ENCODE measurements at regions not wholly inside any gene's neighbourhood (a gene's known extent, or its start where the extent isn't known, plus 50 kb on each side); places are given as distances from the start of the nearest gene placed in this dataset.

DNA sequence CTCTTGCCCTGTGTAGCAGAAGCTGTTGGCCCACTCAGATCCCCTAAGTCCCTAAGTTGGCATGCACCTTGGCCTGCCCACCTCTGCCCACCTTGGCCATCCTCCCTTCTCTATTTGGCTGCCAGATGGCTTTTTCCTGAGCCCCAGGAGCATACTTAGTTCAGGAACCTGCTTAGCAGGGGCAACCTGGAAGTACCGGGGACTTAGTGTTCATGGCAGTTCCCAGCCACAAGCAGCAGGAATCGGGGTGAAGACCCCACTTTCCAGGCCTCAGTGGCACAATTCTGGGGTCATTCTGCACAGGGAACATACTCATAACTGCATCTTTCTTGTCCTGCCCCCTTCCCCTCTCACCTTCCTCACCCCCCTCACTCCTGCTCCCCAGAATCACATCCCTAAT lies 158.0 kb upstream of the PMEPA1 start:
- DNase-seq = no peak

DNA sequence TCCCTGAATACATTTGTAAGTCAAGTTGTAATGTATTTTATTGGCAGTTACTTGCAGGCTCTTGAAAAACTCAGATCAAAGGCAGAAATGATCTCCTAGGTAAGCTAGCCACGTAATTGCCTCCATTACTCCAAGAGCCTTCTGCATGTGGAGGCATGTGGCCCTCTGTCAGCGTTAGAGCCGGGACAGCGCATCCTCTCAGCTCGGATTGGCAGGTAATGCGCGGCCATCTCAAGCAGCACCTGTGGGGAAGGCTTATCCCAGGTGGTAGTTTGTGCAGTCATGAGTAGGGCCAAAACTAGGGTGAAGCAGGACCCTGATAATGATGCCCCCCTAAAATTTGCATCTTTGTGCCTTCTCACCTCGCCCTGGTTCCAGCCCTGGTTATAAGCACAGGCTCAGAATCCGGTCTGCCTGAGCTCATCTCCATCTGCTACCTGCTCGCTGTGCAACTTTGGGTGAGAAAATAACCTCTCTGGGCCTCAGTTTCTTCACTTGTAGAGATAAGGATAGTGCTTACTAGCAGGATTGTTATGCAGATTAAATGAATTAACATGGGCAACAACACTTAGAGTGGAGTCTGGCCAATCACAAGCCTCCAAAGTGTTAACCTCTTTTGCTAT lies 157.5 kb upstream of the PMEPA1 start:
- no peak for DNase-seq

DNA sequence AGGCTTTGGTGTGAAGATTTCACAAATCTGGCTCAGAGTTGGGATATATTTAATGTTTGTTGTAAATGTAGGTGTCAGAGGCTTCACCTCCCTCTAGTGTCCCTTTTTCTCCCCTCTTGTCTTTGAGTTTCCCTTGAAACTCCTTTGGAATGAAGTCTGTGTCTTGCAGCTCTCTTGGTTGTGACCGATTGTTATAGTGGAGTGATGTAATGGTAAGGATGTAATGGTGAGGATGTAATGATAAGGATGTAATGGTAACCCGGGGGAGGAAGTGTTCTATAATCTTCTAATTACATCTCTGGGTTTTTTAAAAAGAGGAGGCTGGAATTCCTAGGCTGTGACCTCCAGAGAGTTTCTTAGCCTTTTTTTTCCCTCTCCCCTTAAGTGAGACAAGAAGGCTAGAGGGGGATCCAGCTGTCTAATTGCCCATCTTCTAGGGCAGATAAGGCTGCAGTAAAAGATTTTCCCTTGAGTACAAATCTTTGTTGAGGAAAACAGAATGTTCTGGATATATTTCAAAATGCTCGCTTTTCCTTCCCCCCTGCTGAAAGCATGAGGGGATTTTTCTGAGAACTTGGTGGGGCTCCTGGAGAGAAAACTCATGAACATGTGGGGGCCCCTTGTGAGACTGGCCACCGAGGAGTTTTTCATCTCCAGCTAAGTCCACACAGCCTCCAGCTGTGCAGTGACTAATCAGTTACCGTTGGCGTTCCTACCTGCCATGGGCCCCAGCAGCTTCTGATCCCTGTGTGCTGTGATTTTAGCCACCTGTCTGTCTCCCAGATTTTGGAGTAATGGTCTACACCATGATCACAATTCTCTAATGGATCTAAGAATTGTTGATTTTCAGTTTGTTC lies 156.7 kb upstream of the PMEPA1 start:
- no peak for DNase-seq

DNA sequence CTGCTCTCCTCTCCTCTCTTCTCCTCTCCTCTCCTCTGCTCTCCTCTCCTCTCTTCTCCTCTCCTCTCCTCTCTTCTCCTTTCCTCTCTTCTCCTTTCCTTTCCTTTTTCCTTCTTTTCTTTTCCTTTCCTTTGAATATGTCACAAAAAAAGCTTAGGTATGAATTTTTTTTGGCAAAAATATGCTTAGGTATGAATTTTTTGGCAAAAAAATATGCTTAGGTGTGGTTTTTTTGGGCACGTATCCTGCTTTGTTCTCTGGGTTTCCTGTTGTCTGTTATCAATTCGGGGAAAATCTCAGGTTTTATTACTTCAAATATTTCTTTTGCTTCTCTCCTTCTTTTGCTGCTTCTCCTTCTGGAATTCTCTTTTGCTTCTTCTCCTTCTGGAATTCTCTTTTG lies 155.5 kb upstream of the PMEPA1 start:
- DNase-seq = no peak

DNA sequence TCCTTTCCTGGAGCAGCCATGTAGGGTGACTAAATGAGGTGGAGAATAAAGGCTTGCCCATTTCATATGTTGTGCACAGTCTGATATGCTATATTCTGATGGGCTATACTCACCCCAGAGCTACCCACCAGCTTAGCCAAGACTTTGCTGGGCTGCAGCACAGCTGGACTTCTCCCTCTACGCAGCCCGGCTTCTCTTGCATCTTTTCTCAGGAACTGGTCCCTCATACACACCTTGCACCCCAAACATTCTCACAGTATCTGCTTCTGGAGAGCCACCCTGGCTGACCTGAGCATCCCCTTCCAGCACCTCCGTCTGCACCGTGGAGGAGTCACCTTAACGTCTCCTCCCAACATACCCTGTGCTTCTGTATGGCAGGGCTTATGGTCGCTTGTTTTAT lies 150.8 kb upstream of the PMEPA1 start:
- no peak for DNase-seq

DNA sequence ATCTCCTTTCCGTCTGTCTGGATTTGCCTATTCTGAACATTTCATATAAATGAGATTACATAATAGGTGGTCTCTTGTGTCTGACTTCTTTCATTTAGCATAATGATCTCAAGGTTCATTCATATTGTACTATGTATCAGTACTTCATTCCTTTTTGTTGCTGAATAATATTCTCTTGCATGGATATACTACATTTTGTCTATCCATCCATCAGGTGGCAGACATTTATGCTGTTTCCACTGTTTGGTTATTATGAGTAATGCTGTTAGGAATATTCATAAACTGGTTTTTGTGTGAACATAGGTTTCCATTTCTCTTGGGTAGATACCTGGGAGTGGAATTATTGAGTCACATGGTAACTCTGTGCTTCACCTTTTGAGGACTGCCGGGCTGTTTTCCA lies 148.2 kb upstream of the PMEPA1 start:
- DNase-seq = no peak

DNA sequence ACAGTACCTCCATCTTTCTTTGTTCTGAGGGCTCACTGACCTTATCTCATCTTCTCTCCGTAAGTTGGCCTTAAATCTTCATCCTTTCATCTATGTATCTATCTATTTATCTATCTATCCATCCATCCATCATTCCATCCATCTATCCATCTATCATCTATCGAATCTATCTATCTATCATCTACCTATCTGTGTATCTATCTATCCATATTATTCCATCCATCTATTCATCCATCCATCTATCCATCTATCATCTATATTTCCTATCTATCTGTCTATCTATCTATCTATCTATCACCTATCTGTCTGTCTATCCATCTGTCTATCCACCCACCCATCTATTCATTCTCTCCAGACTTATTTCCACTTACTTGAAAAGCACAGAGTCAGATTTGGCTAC lies 147.3 kb upstream of the PMEPA1 start:
- DNase-seq = no peak

DNA sequence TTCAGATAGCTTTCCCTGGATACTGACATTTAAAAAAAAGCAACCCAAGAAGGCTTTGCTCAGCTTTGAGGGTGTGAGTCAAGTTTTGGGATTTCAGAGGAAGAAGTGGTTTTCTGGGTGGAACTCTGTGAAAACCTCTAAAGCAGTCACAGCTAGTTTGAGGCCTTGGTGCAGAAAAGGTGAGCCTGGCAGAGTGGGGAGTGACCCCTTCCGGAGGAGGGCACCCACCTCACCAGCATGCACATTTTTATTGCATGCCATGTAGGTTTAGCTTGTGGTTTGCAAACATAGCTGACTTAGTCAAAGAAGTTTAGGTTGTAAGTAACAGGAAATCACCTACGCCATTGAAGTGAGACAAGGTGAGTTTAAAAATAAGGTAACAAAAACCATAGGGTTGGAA lies 146.8 kb upstream of the PMEPA1 start:
- DNase-seq = no peak

DNA sequence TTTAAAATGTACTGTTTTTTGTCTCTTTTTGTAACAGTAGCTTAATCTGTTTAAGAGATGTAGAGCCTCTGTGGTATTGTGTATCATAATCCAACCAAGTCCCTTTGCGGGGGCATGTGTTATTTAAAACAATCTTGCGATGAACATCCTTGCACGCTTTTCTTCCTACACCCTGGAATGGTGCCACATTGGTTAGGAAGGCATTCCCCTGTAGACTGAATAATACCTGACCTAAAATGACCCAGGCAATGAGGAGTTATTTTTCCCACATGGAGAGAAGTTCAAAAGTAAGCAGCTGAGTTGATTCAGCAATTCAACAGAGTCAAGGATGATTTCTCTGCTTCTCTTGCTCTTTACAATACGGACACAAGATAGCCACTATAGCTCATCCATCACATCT lies 142.0 kb upstream of the PMEPA1 start:
- DNase-seq = no peak

DNA sequence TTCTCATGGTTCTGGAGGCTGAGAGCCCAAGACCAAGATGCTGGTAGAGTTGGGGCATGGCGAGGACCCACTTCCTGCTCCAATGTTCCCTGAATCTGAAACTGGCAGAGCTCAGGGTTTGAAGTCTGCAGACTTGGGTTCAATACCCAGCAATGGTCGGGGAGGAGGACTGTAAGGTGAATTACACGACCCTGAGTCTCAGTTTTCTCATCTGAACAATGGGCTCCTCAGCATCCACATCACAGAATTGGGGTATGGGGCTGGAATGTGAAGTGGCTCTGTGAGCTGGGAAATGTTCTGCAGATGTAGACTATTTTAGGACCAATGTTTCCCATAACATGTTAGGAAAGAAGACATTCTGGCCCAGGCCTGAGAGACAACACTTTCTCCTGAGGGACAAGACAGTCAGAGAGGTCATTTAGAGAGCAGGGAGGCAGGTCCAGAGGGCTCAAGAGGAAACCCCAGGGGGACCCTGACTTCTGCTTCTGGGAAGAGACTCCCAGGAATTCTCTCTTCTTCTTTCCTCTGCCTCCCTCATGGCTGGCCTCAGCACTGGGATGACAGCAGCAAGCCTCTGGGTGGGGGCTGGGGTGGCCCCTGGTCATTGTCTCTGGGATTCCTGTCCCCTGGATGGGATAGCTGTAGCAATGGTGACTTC lies 141.3 kb upstream of the PMEPA1 start:
- DNase-seq = no peak

DNA sequence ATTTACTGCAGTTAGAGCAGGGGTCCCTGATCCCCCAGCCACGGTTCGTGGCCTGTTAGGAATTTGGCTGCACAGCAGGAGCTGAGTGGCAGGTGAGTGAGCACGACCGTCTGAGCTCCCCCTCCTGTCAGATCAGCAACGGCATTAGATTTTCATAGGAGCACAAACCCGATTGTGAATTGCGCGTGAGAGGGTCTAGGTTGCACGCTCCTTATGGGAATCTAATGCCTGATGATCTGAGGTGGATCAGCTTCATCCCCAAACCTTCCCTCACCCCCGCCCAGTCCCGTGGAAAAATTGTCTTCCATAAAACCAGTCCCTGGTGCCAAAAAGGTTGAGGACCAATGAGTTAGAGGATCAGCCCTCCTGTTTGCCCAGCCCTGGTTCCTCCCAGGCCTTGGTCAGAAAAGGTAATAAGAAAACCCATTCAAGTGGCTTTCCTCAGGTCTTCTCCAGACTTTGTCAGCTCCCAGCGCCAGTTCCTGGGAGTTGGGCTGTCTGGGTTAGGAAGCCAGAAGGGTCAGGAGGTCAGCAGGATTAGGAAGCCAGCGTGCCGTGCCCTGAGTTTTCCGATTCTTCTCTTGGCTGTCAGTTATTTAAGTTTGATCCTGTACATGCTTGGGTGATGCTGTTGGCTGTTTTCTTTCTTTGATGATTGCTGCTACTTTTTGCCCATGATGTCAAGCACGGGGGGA lies 139.9 kb upstream of the PMEPA1 start:
- DNase-seq = no peak

DNA sequence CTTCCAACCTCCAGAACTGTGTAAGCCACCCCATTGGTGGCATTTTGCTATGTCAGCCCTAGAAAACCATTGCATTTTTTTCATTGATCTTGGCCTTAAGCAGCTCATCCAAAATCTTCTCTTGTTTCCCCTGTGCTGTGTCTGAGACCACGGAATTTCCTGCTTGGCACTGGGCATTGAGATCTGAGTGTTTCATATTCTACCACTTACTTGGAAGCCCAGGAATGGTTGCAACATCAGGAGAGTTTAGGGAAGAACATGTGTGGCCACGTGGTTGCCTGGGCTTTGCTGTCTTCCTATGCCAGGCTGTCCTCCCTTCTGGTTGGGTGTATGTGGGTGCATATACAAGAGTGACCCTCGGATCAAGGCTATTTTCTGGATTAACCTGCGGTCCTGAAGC lies 139.3 kb upstream of the PMEPA1 start:
- no peak for DNase-seq

DNA sequence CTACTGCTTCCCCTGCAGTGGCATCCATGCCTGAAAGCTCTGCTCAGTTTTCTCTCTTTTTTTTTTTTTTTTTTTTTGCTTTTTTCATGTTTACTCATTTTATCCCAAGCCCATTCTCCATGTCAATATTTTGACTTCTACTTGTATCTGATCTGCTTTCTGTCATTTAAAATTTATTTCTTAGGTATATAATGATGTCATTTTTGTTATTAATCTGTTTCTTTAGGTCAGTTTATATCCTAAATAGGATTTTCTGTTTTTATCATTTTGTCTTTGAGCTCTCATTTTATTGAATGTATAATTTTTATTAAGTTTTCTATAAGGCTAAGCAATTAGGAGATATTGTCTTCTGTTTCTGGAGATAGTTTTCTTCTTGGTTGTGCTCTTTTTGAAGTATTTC lies 138.5 kb upstream of the PMEPA1 start:
- DNase-seq = no peak

DNA sequence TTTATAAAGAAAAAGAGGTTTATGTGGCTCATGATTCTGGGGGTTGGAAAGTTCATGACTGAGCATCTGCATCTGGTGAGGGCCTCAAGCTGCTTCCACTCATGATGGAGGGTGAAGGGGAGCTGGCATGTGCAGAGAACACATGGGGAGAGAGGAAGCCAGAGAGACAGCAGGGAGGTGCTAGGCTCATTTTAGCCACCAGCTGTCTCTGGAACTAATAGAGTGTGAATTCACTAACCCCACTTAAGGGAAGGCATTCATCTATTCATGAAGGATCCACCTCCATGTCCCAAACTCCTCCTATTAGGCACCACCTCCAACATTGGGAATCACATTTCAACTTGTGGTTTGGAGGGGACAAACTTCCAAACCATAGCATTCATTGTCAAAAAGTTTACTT lies 137.3 kb upstream of the PMEPA1 start:
- no peak for DNase-seq

DNA sequence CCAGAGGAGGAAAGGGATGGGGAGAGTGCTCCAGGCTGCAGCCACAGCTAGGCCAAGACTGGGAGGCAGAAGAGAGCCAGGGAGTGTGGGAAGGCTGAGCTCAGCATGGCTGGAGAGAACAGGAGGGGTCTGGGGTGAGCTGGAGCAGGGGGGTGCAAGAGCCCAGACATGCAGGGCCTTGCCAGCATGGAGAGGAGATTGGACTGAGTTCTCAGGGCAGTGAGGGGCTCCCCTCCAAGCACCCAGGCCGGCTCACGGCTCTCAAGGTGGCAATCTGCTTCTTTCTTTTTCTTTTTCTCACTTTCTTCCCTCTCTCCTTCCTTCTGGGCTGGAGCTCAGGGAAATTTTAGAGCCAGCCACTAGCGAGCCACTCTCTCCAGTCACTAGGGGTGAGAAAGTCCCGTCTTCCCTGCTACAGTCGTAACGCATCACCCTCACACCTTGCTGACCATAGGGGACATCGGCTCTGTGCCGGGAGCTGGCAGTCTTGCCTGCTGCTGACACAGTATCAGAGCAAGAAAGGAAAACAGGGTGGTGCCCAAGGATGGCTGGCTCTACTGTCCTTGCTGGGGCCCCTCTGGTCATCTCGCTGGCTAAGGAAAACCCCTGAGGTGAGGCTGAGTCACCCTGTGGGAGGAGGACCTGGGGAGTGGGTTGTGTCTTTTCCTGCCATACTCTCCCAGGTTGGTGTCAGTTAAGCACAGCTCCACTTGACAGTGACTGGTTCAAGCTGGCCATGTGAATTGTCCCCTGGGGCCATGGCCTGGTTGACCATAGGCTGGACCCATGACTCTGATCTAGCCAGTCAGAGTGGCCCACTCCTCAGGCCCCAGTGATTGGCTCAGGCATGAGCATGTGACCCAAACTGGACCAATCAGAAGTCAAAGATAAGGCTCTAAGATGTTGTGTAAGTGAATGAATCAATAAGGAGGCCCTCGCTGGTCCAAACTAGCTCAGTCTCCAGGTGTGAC lies 135.1 kb upstream of the PMEPA1 start:
- no peak for DNase-seq

DNA sequence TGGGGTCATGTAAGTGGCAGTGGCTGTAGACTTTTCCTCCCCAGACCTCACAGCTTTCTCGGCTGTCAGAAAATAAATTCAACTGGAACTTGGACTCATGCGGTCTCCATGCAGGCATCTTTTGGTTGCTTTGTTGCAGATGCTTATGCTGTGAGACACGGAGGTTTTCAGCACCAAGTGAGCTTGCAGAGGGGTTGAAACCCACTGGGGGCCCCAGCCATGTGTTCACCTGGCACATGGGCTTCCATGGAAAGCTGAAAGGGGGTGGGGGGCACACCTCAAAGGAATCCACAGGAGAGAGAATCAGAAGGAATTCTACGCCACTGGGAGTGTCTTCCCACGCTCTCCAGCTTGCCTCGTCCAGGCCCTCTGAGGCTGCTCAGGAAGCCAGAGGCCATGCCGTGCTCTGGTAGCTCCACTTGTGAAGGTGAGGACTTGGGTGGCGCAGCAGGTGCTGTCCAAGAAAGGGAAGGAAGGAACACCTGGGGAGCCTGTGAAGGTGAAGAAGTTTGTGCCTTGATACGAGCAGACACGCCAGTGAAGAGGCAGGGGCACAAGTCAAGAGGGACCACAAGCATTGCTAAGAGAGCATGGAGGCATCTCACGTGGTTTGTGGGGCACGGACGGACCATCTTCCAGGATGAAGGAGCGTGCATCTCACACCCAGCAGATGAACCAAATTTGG lies 134.3 kb upstream of the PMEPA1 start:
- no peak for DNase-seq

DNA sequence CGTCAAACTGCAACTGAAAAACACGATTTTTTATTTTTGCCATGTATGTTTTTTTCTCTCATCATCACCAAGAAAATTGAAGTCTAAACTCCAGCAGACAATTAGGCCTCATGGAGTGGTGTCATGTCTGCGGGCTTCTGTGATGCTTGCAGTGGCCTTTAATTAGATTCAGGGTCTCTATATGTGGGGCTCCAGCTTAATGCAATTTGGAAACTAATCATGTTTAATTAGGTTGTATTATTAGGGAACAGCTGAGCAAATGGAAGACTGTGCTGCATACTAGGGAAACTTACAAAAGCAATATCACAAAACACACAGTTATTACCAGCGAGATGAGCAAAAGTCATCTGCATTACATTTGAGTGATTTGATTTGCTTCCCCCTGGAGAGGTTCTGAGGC lies 132.9 kb upstream of the PMEPA1 start:
- no peak for DNase-seq

DNA sequence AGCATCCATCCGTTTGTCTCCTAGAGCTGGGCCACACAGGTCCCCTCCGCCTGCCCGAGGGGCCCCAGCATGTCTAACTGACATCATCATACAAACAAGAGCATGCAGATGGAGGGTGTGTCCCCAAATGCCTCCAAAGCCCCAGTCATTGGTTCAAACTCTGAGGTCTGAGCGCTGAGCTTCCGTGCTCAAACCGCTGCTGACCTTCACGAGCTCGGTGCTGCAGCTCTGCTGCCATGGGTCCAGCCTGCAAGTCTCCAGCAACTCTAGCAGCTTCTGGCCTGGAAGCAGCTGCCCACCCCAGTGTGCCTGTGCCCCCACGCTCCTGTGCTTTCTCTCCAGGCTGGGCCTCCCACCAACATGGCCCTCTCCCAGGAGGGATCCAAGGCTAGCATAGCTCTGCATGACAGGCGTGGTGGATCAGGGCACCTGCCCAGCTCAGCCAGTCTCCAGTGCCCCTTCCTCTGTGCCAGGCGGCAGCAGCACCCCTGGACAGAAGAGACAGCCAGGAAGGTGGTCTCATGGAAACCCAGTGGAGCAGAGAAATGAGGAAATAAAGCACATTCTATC lies 131.6 kb upstream of the PMEPA1 start:
- DNase-seq = no peak

DNA sequence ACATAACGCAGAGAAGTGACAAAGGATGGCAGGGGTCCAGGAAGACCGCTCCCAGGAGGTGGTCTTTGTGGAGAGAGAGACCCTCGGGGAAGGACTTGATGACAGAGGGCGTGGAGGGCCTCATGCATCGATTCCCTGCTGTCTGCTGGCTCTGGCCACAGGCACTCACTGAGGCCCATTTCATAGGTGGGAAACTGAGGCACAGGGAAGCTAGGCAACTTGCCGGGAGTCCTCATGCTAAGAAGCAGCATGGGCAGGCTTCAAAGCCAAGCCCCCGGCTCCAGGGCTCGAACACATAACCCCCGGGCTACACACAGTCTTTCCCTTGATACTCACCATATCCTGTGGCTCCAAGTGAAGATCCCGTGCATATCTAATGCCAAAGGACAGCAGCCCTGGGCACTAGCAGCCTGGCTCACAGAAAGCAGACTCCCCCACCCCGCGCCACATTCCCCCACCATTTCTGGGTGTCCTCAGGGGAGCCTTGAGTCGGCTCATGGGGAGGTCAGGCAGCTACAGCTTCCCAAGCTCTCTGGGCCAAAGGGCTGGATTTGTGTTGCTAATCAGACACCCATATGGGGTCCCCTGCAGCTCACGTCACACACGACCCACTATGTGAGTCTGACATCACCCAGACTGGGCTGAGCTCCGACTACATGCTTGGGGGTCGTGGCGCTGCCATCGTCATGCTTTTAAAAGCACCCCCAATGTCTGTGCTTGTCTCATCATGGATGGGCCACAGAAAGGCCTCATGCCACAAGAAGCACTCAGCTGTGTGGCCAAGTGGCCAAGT lies 130.9 kb upstream of the PMEPA1 start:
- DNase-seq = no peak

DNA sequence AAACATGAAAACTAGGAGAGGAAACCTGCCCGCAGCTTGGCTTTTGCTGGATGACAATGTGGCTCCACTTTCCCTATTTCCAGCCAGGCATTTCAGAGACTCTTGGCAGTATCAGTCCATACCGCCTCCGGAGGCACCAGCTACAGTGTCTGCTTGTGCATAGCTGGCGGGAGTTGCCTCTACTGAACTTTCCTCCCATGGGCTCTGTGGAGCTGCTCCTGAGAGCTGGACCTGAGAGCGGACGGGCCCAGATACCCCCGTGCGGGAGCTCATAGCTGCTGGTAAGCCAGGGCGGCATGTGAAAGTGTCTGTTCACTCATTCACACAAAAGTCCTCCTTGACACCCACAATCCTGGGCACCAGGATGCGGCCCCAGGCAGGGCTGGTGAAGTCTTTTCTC lies 130.3 kb upstream of the PMEPA1 start:
- DNase-seq = no peak
